ENCODE measurements at regions not wholly inside any gene's neighbourhood (a gene's known extent, or its start where the extent isn't known, plus 50 kb on each side); places are given as distances from the start of the nearest gene placed in this dataset.
"Not testable (repeated sequence)": the region's sequence is repeated elsewhere in the genome, so short reads cannot be mapped to it uniquely, and the experiment has no call there.

GRCh38 chr17:33551075-33551474 lies 258.0 kb upstream of the ASIC2 start:
- Mint-ChIP-seq H3K4me1 (no peaks in the 10 kb centered on the region), H3K9me3 (no peaks in the 10 kb centered on the region), H3K36me3 (no peaks in the 10 kb centered on the region), H3K27ac (no peak overlapping the region), H3K4me3 (no peak overlapping the region), H3K27me3 (ENCODE audit: low read depth in 3 of 3) (peaks cover 0 to 4% (median 3%) of the 10 kb centered on the region in 3 donors)
- no peak for DNase-seq

GRCh38 chr17:33551911-33552310 lies 258.8 kb upstream of the ASIC2 start:
- peaks cover 0 to 4% (median 3%) of the 10 kb centered on the region in 3 donors for H3K27me3 Mint-ChIP-seq (ENCODE audit: low read depth in 3 of 3)
- H3K4me1 Mint-ChIP-seq: no peaks in the 10 kb centered on the region
- H3K36me3 Mint-ChIP-seq: no peaks in the 10 kb centered on the region

GRCh38 chr17:33560165-33560564 lies 267.1 kb upstream of the ASIC2 start:
- Mint-ChIP-seq H3K9me3 (peaks cover 0 to 8% (median 2%) of the 10 kb centered on the region in 6 donors), H3K4me3 (no peak overlapping the region), H3K36me3 (no peaks in the 10 kb centered on the region), H3K4me1 (no peaks in the 10 kb centered on the region), H3K27ac (no peak overlapping the region), H3K27me3 (ENCODE audit: low read depth in 3 of 3) (peaks cover 0 to 9% (median 2%) of the 10 kb centered on the region in 3 donors)
- no peak for DNase-seq

More at GRCh38 chr17:33551911-33552310, 258.8 kb upstream of the ASIC2 start:
- Mint-ChIP-seq H3K27ac (no peak overlapping the region), H3K9me3 (no peaks in the 10 kb centered on the region), H3K4me3 (no peak overlapping the region)
- DNase-seq: no peak

GRCh38 chr17:33560871-33561270 lies 267.8 kb upstream of the ASIC2 start:
- H3K27me3 Mint-ChIP-seq (ENCODE audit: low read depth in 3 of 3): peaks cover 0 to 9% (median 2%) of the 10 kb centered on the region in 3 donors
- H3K9me3 Mint-ChIP-seq: peaks cover 0 to 8% (median 2%) of the 10 kb centered on the region in 6 donors
- no peaks in the 10 kb centered on the region for H3K36me3 Mint-ChIP-seq

GRCh38 chr17:33561569-33562334 lies 268.7 kb upstream of the ASIC2 start:
- Mint-ChIP-seq H3K27ac (no peak overlapping the region), H3K4me1 (no peaks in the 10 kb centered on the region), H3K4me3 (no peak overlapping the region), H3K27me3 (ENCODE audit: low read depth in 3 of 3) (peaks cover 0 to 9% (median 2%) of the 10 kb centered on the region in 3 donors), H3K36me3 (no peaks in the 10 kb centered on the region), H3K9me3 (peaks cover 0 to 8% (median 2%) of the 10 kb centered on the region in 6 donors)
- DNase-seq: no peak

More at GRCh38 chr17:33560871-33561270, 267.8 kb upstream of the ASIC2 start:
- Mint-ChIP-seq H3K27ac (no peak overlapping the region), H3K4me1 (no peaks in the 10 kb centered on the region), H3K4me3 (no peak overlapping the region)
- no peak for DNase-seq

- H3K27me3 Mint-ChIP-seq (ENCODE audit: low read depth in 3 of 3): peaks cover 0 to 9% (median 2%) of the 10 kb centered on the region in 3 donors
- DNase-seq: no peak
- H3K4me3 Mint-ChIP-seq: no peak overlapping the region
- no peaks in the 10 kb centered on the region for H3K4me1 Mint-ChIP-seq
- H3K27ac Mint-ChIP-seq: no peak overlapping the region
- no peaks in the 10 kb centered on the region for H3K36me3 Mint-ChIP-seq
- H3K9me3 Mint-ChIP-seq: peaks cover 0 to 8% (median 2%) of the 10 kb centered on the region in 6 donors
These were observed 269.7 kb upstream of the ASIC2 start for GRCh38 chr17:33562792-33563191.

- H3K4me1 Mint-ChIP-seq: no peaks in the 10 kb centered on the region
- no peak overlapping the region for H3K27ac Mint-ChIP-seq
- H3K4me3 Mint-ChIP-seq: no peak overlapping the region
- DNase-seq: no peak
- H3K27me3 Mint-ChIP-seq (ENCODE audit: low read depth in 3 of 3): peaks cover 0 to 7% (median 2%) of the 10 kb centered on the region in 3 donors
- H3K36me3 Mint-ChIP-seq: no peaks in the 10 kb centered on the region
- H3K9me3 Mint-ChIP-seq: peaks cover 0 to 4% (median 0%) of the 10 kb centered on the region in 6 donors
These were observed 271.1 kb upstream of the ASIC2 start for GRCh38 chr17:33564146-33564545.

GRCh38 chr17:33567223-33567622 lies 274.1 kb upstream of the ASIC2 start:
- no peak overlapping the region for H3K27ac Mint-ChIP-seq
- H3K36me3 Mint-ChIP-seq: no peaks in the 10 kb centered on the region
- H3K9me3 Mint-ChIP-seq: peaks cover 0 to 3% (median 0%) of the 10 kb centered on the region in 6 donors
- peaks cover 3 to 6% (median 4%) of the 10 kb centered on the region in 3 donors for H3K27me3 Mint-ChIP-seq (ENCODE audit: low read depth in 3 of 3)
- H3K4me3 Mint-ChIP-seq: no peak overlapping the region
- no peak for DNase-seq
- no peaks in the 10 kb centered on the region for H3K4me1 Mint-ChIP-seq

- Mint-ChIP-seq H3K27me3 (ENCODE audit: low read depth in 3 of 3) (peaks cover 0 to 12% (median 5%) of the 10 kb centered on the region in 3 donors), H3K4me1 (no peaks in the 10 kb centered on the region), H3K4me3 (no peak overlapping the region), H3K36me3 (no peaks in the 10 kb centered on the region), H3K9me3 (peaks cover 0 to 4% (median 0%) of the 10 kb centered on the region in 6 donors), H3K27ac (no peak overlapping the region)
- DNase-seq: no peak
These were observed 279.5 kb upstream of the ASIC2 start for GRCh38 chr17:33572615-33573014.

- Mint-ChIP-seq H3K9me3 (peaks cover 0 to 3% (median 0%) of the 10 kb centered on the region in 6 donors), H3K4me1 (no peaks in the 10 kb centered on the region), H3K27me3 (ENCODE audit: low read depth in 3 of 3) (peaks cover 0 to 12% (median 5%) of the 10 kb centered on the region in 3 donors), H3K4me3 (no peak overlapping the region), H3K36me3 (no peaks in the 10 kb centered on the region), H3K27ac (no peak overlapping the region)
- no peak for DNase-seq
These were observed 281.9 kb upstream of the ASIC2 start for GRCh38 chr17:33574942-33575445.

- not testable (repeated sequence) for H3K36me3 Mint-ChIP-seq; H3K27me3 Mint-ChIP-seq (ENCODE audit: low read depth in 3 of 3); DNase-seq; H3K27ac Mint-ChIP-seq; H3K4me1 Mint-ChIP-seq; H3K4me3 Mint-ChIP-seq; H3K9me3 Mint-ChIP-seq
These were observed 286.6 kb upstream of the ASIC2 start for GRCh38 chr17:33579740-33580139.

GRCh38 chr17:33580215-33580614 lies 287.1 kb upstream of the ASIC2 start:
- no peak for DNase-seq
- no peak overlapping the region for H3K27ac Mint-ChIP-seq
- no peaks in the 10 kb centered on the region for H3K4me1 Mint-ChIP-seq
- H3K36me3 Mint-ChIP-seq: no peaks in the 10 kb centered on the region
- H3K9me3 Mint-ChIP-seq: no peaks in the 10 kb centered on the region
- H3K4me3 Mint-ChIP-seq: no peak overlapping the region
- H3K27me3 Mint-ChIP-seq (ENCODE audit: low read depth in 3 of 3): peaks cover 0 to 4% (median 0%) of the 10 kb centered on the region in 3 donors

- no peak for DNase-seq
- H3K4me1 Mint-ChIP-seq: no peaks in the 10 kb centered on the region
- no peak overlapping the region for H3K27ac Mint-ChIP-seq
- no peak overlapping the region for H3K4me3 Mint-ChIP-seq
- peaks cover 0 to 6% (median 0%) of the 10 kb centered on the region in 3 donors for H3K27me3 Mint-ChIP-seq (ENCODE audit: low read depth in 3 of 3)
- no peaks in the 10 kb centered on the region for H3K9me3 Mint-ChIP-seq
- H3K36me3 Mint-ChIP-seq: no peaks in the 10 kb centered on the region
These were observed 289.6 kb upstream of the ASIC2 start for GRCh38 chr17:33582661-33583060.

GRCh38 chr17:33583518-33584417 lies 290.7 kb upstream of the ASIC2 start:
- DNase-seq: no peak
- no peak overlapping the region for H3K27ac Mint-ChIP-seq
- no peaks in the 10 kb centered on the region for H3K9me3 Mint-ChIP-seq
- peaks cover 0 to 6% (median 0%) of the 10 kb centered on the region in 3 donors for H3K27me3 Mint-ChIP-seq (ENCODE audit: low read depth in 3 of 3)
- H3K4me3 Mint-ChIP-seq: no peak overlapping the region
- H3K36me3 Mint-ChIP-seq: no peaks in the 10 kb centered on the region
- no peaks in the 10 kb centered on the region for H3K4me1 Mint-ChIP-seq

Measured in immature natural killer cell (primary cell).